SK-N-DZ (cell line): ENCODE measurements at regions not wholly inside any gene's neighbourhood (a gene's known extent, or its start where the extent isn't known, plus 50 kb on each side); places are given as distances from the start of the nearest gene placed in this dataset.
A peak's percentile ranks its signal among the peaks of the same experiment; 100 is the strongest.
"Not testable (repeated sequence)": the region's sequence is repeated elsewhere in the genome, so short reads cannot be mapped to it uniquely, and the experiment has no call there.

Source experiments
- DNase-seq: peaks from one replicate; pipeline ENCODE4 v3.0.0-alpha.2; 2015; ENCODE audit warnings: low spot score

DNA sequence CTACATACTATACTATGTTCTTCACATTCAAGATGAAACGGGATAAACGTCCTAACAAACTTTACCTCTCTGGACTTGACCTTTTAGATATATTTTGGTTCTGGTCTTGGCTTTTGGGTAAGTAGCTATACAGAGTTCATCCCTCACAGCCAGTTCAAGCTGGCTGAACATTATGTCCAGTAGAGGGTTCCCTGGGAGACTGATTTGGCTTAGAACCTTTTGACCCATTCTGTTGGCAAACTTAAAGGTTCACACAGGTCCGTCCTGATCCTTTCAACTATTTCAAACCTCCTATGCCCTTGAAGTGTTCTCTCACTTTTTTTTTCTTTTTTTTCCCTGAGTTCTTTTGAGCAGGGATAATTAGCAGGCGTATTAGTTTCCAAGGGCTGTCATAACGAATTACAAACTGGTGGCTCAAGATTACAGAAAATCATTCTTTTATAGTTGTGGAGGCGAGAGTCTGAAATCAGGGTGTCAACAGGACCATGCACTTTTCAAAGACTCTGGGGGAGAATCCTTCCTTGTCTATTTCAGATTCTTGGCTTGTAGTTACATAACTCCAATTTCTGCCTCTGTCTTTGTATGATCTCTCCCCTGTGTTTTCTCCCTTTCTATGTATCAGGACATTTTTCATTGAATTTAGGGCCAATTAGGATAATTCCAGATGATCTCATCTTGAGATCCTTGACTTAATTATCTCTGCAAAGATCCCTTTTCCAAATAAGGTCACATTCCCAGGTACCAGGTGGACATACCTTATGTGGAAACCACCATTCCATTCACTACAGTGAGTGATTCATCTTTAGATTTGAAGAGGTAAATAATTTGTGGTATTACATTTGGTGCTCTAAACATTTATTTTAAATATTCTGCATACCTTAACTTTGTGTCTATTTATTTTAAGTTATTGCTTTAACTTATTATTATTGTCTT is 257.4 kb upstream of the USP25 start:
- DNase-seq, result no peak

GRCh38 chr21:15477773-15478172 is 252.0 kb upstream of the USP25 start:
- DNase-seq, result not testable (repeated sequence)

- no peak for DNase-seq
Measured at GRCh38 chr21:15480160-15480559, 249.6 kb upstream of the USP25 start.

DNA sequence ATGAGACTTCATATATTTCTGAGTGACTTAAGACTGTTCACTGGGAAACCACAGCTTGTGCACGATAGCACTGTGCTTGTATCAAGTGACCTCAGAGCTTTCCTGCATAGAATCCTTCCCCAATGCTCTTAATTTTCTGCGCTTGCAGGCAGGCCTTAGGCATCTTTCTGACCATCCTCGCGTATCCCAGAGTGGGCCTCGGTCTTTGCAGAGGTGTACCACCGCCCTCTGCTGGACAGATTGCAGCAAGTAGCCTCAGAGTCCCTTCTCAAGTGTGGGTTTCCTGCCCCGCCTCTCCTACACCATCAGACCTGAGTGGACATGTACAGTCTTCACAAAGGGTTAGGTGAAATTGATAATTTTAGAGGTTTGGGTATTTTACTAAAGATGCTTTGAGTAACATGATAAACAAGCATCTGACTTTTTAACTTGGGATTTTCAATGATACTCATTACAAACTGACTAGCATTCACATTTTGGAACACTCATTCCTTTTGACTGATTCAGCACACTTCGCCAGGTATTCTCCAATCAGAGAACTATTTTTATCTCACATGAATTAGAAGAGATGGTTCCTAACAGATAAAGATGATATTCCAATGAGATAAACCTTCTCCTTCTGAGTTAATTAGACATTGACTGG is 246.5 kb upstream of the USP25 start:
- DNase-seq, result peak; percentile 86

DNA sequence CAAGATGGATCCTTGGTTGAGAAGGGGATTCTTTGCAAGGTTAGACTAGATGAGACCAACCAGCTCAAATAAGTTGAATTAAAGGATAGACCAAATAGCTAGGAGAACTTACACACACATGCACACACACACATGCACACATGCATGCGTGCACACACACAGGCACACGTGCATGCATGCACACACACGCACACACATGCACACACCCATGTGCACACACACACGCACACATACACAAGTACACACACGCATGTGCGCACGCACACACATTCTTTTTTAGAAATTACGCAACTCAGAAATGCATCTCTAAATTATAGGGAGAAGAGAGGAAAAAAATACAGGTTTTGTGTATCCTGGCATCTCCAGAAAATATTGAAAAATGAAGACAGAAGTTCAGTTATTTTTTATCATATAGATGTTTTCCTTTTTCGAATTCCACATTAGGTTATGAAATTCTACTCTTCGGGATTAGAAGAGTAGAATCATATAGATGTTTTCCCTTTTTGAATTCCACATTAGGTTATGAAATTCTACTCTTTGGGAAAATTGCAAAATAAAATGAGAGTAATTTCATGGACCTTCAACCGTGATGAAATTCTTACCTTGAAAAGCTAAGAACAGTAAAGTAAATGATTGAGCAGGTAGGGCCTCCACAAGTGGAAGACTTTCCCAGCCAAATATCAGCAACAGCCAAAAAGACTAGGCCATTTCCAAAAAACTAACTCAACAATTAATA is 243.2 kb upstream of the USP25 start:
- no peak for DNase-seq

DNA sequence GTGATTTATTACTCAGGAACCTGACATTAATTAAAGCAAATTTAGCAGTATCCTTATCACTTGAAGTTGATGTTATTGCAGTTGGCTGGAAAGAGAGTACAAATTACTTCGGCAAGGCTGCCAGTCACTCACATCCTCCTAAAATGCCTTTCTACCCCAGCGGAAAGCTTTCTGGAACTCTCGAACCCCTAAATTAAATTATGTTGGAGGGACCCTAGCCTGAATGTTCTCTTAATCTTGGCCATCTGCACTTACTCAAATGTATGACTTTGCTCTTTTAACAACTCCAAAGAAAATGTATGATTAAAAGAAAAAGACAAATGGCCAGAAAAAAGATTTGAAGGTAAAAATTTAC is 242.6 kb upstream of the USP25 start:
- peak; percentile 66 for DNase-seq

DNA sequence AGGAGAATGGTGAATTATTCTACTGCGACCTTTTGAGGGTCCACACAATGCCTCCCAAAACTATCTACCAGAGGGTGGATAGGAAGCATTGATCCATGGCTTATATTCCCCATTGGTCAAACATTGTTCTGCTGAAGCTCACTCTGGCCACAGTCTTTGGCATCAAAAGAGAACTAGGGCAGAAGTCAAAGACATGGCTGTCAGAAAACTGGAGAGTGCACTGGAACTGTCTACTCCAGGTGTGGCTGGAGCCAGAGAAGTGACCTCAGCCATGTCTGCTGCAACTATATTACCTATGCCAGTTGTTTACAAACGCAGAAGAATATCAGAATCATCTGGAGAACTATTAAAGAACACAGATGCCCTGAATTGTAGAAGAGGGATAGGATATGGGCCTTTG is 238.7 kb upstream of the USP25 start:
- DNase-seq, result no peak

- DNase-seq, result no peak
Measured at GRCh38 chr21:15493646-15494045, 236.1 kb upstream of the USP25 start.

- no peak for DNase-seq
Measured at GRCh38 chr21:15494481-15494880, 235.3 kb upstream of the USP25 start.

GRCh38 chr21:15495965-15496364 is 233.8 kb upstream of the USP25 start:
- no peak for DNase-seq

DNA sequence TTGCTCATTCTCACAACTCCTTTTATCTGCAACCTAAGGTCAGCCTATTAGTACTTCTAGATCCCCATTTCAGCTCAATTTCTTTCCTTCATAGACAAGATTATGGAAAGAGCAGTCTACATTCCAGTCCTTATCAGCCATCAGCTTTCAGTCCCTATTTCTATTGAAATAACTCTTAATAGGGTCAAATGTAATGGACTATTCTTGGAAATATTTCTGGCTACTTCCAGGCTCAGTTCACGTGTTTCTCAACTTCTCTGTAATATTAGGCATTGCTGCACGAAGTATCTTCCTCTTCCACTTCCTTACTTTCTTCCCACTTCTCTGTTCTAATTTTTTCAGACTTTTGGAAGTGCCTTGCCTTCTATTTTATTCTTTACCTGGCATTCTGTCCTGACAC is 232.9 kb upstream of the USP25 start:
- no peak for DNase-seq

DNA sequence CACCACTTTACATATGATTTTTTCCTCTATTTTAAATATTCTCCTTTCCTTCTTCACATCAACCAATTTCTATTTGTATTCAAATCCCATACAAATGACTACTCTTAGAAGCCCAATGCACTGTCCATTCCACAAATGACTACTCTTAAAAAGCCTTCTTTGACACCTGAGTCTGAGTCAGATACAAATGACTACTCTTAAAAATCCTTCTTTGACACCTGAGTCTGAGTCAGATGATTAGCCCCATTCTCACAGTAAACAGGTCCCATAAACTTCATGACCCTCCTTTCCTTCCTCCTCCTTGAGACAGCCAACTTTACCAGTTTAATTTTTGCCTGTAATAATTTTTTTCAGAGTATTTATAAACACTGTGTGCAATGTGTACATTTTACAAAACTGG is 231.3 kb upstream of the USP25 start:
- no peak for DNase-seq

- DNase-seq, result no peak
Measured at GRCh38 chr21:15506086-15506485, 223.7 kb upstream of the USP25 start.

GRCh38 chr21:15508554-15508953 is 221.2 kb upstream of the USP25 start:
- no peak for DNase-seq

- peak; percentile 13 for DNase-seq
Measured at GRCh38 chr21:15514073-15514946, 215.5 kb upstream of the USP25 start.

GRCh38 chr21:15515908-15516307 is 213.9 kb upstream of the USP25 start:
- no peak for DNase-seq

DNA sequence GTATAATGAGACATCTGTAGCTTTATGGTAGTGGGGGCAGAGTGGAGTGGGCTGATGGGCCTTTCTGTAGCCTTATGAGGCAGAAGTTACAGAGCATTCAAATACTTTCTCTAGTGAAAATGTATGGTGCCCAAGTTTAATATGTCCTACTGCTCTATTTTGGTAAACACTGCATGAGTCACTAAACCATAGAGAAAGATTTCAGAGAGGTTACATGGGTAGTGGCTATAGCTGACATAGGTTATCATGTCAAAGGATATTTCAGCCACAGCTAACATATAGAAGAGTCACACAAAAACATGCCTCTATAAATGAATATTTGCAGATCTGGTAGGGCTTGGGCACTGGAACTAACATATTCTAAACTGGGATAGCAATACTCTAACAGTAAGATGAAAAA is 212.4 kb upstream of the USP25 start:
- DNase-seq, result no peak

DNA sequence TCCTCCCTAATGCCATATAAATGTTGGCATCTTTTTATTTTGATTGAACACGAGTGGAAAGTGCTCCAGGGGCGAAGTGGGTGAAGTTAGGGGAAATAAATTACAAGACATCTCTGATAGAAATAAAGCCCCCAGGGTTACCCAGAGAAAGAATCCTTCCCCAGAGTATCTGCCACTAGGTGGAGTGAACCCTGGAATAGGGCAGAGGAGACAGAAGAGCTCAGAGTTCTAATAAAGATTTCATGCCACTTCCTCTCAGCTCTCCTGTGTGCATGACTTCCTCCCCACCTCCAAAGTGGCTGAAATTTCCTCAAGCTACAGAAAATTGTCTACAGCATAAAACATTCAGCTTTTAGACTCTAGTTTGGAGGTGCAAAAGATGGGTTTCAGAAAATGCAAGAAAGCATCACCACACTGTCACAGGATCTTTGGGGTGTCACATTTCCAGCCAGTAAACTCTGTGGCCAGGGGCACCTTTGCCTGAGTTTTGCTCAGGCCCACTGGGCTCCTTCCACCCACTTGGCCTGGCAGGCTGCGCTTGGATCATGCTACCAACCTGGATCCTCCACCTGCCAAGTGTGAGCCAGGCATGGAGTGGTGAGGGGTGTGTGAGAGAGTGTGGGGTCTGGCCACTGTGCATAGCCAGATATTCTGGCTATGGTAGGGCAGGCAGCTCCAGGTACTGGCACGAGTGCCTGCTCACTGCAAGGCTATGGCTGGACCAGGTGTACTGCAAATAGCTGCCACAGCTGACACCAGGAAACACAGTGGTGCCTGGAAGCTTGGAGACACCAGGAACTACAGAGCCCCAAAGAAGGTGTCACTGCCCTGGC is 208.8 kb upstream of the USP25 start:
- no peak for DNase-seq

- no peak for DNase-seq
Measured at GRCh38 chr21:15521644-15522001, 208.2 kb upstream of the USP25 start.

DNA sequence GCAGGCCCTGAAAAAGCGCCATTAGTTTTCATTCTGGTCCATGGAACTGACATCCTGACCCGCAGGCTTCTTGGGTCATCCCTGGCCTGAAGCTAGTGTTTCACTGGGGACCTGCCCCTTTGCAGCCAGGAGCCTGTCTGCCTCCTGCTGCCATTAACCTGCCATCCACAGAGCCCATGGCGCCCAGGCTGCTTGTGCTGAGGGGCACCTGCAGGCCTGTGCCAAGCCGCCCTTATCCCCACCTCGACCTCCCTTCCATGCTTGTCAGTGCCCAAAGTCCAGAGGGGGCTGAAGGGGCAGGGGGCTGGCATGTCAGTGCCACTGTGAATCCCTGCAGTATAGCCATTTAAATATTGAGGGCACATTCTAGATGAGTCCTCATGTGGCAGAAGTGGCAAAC is 207.6 kb upstream of the USP25 start:
- no peak for DNase-seq

DNA sequence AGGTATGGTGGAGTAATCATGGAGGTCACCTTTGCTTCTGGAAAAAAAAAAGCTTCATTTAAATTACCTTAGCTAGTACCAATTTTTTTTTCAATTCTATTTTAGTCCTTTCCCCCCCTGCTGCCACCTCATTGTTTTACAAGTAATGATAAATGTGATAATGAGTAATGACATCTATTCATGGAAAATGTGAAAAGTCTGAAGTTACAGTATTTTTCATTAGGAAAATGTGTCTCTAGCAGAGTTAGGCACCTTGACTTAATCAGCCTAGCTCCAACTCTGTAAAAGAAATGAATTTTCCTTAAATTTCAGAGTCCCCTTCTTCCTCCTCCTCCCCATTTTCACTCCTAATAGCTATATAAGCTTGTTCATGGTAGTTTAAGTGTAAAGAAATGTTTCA is 204.9 kb upstream of the USP25 start:
- DNase-seq, result no peak
